DMS153 (cell line): ENCODE measurements at regions not wholly inside any gene's neighbourhood (a gene's known extent, or its start where the extent isn't known, plus 50 kb on each side); places are given as distances from the start of the nearest gene placed in this dataset.
"Not testable (repeated sequence)": the region's sequence is repeated elsewhere in the genome, so short reads cannot be mapped to it uniquely, and the experiment has no call there.

ENCODE experiments used
- DNase-seq: peaks from one replicate; lab custom pipeline; 2025; lab: John Stamatoyannopoulos, UW

- no peak for DNase-seq
These were observed 64.0 kb downstream of the GPRASP3 start for GRCh38 chrX:102784550-102784949.

- DNase-seq = no peak
These were observed 66.7 kb downstream of the GPRASP3 start for GRCh38 chrX:102787283-102787682.

GRCh38 chrX:102808336-102808735 is 87.8 kb downstream of the GPRASP3 start:
- DNase-seq = no peak

- DNase-seq = not testable (repeated sequence)
These were observed 97.7 kb downstream of the GPRASP3 start for GRCh38 chrX:102818269-102818668.

- DNase-seq = peak; percentile 51
These were observed 104.4 kb upstream of the RAB40AL start for GRCh38 chrX:102832661-102833060.

GRCh38 chrX:102833136-102833535 is 103.9 kb upstream of the RAB40AL start:
- DNase-seq = no peak

- DNase-seq = no peak
These were observed 101.4 kb upstream of the RAB40AL start for GRCh38 chrX:102835504-102836146.

GRCh38 chrX:102837847-102838246 is 99.2 kb upstream of the RAB40AL start:
- DNase-seq = no peak

GRCh38 chrX:102840871-102841705 is 96.0 kb upstream of the RAB40AL start:
- DNase-seq = no peak

GRCh38 chrX:102841706-102842003 is 95.4 kb upstream of the RAB40AL start:
- no peak for DNase-seq

- DNase-seq = no peak
These were observed 92.1 kb upstream of the RAB40AL start for GRCh38 chrX:102845020-102845419.

- no peak for DNase-seq
These were observed 90.4 kb upstream of the RAB40AL start for GRCh38 chrX:102846544-102847236.

GRCh38 chrX:102847362-102847761 is 89.7 kb upstream of the RAB40AL start:
- no peak for DNase-seq

GRCh38 chrX:102849396-102849795 is 87.7 kb upstream of the RAB40AL start:
- DNase-seq = no peak

- DNase-seq = not testable (repeated sequence)
These were observed 78.1 kb upstream of the RAB40AL start for GRCh38 chrX:102858826-102859549.

GRCh38 chrX:102859550-102859871 is 77.6 kb upstream of the RAB40AL start:
- no peak for DNase-seq

- DNase-seq = no peak
These were observed 76.8 kb upstream of the RAB40AL start for GRCh38 chrX:102860235-102860634.

GRCh38 chrX:102863735-102864134 is 73.3 kb upstream of the RAB40AL start:
- DNase-seq = peak; percentile 7

- DNase-seq = no peak
These were observed 70.0 kb upstream of the RAB40AL start for GRCh38 chrX:102866981-102867656.

GRCh38 chrX:102883491-102883890 is 53.6 kb upstream of the RAB40AL start:
- no peak for DNase-seq
